ENCODE measurements at regions not wholly inside any gene's neighbourhood (a gene's known extent, or its start where the extent isn't known, plus 50 kb on each side); places are given as distances from the start of the nearest gene placed in this dataset.
"Not testable (repeated sequence)": the region's sequence is repeated elsewhere in the genome, so short reads cannot be mapped to it uniquely, and the experiment has no call there.

DNA sequence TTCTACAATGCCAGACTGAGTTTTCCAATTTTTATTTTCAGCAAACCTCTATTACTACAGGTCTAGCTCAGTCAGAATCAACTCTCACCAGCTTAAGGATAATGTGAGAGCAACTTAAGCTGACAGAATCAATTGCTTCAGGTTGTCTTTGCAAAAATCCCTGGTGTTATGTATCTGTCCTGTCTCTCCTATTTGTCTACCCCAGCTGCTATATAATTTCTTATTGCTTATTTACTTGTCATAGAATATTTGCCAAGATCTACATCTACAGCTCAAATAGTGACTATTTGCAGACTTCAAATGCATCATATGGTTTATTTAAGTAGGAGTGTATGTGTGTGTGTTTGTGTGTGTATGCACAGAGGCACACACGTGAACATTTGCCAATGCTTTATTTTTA is 54.1 kb downstream of the FOXG1 start:
- no peak for DNase-seq

DNA sequence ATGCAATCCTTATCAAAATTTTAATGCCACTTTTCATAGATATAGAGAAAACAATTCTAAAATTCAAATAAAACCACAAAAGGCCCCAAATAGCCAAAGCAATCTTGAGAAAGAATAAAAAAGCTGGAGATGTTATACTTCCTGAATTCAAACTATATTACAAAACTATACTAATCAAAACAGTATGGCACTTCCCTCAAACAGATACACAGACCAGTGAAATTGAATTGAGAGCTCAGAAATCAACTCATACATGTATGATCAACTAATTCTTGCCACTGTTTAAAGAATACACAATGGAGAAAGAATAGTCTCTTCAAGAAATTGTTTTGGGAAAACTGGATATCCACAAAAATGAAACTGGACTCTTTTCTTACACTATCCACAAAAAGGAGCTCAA is 55.4 kb downstream of the FOXG1 start:
- DNase-seq, result no peak

DNA sequence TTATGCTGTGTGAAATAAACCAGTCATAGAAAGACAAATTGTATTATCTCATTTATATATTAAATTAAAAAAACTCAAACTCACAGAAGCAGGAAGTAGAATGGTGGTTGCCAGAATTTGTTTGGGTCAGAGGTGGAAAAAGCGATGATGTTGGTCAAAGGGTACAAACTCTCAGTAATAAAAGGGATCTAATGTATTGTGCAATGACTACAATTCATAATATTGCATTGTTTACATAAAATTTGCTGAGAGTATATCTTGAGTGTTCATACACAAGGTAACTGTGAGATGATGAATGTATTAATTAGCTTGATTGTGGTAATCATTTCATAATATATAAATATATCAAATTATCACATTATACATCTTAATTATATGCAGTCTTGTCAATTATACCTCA is 56.7 kb downstream of the FOXG1 start:
- DNase-seq, result no peak

DNA sequence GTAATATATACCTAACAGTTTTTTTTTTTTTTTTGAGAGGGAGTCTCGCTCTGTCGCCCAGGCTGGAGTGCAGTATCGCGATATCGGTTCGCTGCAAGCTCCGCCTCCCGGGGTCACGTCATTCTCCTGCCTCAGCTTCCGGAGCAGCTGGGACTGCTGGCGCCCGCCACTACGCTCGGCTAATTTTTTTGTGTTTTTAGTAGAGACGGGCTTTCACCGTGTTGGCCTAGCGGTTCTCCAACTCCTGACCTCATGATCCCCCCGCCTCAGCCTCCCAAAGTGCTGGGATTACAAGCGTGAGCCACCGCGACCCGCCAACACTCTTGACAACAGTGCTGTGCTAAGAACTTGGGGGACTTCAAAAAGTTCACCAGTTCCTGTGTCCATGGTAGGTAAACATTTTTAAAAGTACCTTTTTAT is 63.5 kb downstream of the FOXG1 start:
- DNase-seq, result no peak

DNA sequence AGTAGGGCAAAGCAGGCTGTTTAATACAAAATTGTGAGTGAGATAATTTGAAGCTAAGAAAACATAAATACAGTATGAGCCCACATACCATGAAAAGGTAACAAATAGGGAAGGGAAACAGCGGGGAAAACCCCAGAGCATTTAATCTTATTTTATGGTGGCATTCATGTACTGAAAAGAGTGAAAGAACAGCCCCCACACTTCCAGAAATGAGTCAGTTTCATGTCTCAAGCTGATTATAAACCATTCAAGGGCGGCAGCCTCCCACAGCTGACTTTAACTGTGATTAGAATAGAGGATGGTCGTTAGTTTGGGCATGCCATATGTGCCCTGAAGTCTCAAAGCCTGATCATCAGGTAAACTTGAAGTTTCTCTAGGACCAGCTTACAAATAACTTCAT is 64.5 kb downstream of the FOXG1 start:
- DNase-seq, result no peak

DNA sequence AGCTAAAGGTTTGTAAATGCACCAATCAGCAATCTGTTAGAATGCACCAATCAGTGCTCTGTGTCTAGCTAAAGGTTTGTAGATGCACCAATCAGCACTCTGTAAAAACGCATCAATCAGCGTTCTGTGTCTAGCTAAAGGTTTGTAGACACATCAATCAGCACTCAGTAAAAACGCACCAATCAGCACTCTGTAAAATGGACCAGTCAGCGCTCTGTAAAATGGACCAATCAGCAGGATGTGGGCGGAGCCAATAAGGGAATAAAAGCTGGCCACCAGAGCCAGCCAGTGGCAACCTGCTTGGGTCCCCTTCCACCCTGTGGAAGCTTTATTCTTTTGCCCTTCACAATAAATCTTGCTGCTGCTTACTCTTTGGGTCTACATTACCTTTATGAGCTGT is 76.0 kb downstream of the FOXG1 start:
- DNase-seq, result not testable (repeated sequence)

DNA sequence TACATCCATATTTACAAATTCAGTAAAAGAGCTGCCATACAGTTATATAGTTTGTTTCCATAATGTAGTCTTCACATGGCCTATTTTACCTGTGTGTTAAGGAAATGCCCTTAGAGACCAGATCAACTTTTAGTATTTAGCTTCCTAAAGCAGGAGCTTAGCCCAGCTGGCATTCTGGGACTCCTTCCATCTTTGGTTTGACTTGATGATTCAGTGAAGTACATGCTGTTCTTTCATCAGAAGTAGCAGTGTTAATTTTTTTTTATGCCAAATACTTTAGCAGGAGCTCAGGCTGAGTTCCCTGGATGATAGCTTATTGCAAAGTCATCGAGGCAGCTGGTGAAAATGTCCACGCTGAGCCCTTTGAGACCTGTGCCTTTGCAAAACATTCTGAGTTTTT is 101.0 kb downstream of the FOXG1 start:
- no peak for DNase-seq

DNA sequence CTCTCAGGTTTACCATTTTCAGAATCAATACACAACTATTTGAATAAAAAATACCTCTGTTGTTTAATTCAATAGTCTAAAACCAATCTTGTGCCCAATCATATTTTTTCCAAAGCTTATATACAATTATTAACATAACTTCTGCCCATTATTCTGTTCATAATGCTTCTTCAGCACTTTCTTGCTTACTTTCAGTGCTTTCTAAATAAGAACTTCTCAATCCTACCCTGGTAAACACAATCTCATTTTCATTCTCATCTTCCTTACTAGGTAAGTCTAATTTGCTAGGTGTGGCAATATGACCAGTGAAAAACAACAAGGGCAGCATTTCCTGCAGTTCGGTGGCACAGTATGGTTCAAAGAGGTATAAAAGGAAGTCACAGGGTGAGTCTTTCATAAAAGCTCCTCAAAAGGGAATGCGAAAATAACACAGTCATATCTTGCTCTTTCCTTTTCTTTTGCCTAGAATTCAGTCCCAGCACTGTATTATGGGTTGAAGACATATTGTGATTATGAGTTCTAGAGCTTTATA is 103.5 kb downstream of the FOXG1 start:
- DNase-seq, result no peak

DNA sequence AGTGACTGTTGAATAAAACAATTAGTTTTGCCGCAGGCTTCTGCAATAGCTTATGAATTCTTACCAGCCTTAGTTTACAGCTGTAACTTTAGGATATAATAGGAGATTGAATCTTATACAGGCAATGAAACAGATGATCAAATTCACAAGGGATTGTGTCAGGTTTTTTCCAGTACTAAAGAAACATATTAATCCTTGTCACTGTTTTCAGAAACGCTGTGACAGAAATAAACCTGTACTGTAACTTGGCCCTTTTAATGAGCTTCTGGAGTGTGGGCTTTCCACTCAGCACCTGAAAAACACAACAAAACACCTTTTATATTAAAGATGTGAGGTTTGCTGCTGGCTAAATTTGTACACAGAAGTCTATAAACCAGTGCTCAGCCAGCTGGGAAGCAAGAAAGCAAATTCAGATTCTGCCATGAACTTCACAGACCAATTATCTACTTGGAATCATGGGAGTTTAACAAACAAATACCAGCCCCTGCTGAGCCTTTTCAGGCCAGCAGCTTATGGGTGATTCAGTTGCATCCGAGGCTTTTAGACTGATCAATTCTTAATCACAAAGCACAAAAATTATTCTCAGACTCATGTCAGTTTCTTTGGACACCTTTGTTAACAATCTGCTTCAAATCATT is 109.5 kb downstream of the FOXG1 start:
- no peak for DNase-seq

DNA sequence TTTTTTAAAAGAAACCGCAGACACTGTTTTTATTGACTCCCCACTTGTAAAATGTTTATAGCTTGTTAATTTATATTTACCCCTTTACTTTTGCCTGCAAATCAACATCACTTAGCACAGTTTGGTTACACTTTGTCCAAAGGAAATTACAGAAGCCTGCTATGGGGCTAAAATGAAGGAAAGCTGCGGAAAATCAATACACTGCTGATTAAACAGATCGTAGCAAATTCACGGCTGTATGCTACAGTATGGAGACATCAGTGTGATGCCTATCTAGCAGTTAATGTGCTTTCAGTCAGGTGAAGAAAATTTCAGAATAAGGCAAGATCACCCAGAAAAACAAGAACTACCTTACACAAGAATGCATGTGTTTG is 110.0 kb downstream of the FOXG1 start:
- DNase-seq, result no peak

DNA sequence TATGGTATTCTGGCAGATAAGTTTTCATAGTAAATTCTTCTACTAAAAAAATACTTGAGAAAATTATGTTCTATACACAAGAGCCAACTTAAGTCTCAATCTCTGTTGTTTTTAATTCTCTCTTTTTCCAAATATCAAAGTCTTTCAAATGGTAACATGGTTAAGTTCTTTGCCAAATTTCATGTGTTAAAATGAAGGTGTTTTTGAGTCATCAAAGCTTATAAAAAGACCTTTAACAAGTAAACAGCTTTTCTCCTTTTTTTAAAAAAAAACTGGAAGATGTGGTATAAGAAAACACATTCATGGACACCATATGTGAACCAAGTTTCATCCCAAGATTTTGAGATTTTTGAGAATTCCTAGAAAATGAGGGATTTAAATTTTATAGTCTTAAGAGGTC is 111.3 kb downstream of the FOXG1 start:
- DNase-seq, result no peak

DNA sequence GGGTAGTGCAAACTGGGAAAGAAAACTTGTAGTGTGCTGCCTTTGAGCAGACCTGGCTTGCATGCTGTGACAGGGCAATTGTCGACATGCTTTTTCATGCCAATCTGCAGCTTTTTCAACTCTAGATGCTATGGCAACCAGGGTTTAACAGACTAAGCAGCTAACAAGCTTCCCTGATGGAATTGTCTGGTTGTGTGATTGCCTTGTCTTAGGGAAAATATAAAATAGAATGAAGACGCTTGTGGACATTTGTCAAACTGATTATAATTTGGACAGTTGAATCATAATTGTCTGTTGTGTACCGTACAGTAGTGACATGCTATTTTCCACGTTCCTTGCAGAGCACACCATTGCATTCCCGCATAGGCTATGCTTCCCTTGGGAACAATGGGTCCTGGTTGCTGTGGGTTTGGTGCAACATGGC is 113.0 kb downstream of the FOXG1 start:
- no peak for DNase-seq

DNA sequence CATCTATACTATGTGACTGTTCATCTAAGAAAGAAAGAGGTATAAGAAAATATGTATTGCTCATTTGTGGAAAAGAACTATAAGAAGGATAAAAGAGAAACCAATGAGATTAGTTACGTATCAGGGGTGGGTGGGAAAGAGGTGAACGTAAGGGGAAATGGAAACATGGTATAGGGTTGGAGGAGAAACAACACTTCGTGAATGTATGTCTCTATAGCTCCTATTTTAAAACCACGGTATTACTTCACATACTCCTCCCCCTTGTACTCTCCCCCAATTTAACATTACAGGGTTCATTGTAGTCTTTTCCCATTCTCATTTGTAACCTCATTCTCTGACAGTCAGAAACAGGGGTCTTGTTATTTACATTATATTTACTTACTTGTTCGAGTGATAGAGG is 120.4 kb downstream of the FOXG1 start:
- no peak for DNase-seq

DNA sequence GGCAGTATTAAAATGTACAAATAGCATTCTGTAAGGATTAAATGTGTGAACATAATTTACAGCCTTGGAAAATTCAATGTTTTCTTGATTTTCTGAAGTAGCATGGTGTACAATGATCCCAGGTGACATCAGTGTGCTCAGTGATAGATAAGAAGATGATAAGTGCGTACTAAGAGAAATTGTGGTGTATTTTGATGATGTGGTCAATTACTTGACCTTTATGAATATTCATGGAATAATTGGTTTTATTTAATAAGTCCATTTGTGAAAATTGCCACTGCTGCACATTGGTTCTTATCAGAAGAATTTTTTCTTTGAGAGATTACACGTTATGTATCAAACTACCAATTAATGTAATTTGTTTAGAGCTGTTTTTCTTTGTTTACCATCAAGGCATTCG is 128.8 kb downstream of the FOXG1 start:
- no peak for DNase-seq

DNA sequence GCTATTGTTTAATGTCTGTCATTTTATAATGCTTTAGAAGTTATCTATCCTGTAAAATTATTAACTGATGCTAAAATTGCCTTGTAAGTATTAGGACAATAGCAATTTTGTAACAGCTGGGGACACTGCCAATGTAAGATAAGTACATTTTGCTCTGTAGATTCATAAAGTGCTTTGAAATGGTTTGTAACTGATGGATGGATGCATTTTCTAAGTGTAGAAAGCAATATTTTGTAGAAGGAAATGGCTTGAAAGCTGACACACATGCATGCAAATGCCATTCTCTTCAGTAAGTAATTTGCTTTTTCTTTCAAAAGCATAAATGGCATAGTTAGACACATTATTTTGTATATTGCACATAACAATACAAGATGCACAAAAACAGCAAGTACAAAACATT is 129.8 kb downstream of the FOXG1 start:
- no peak for DNase-seq

DNA sequence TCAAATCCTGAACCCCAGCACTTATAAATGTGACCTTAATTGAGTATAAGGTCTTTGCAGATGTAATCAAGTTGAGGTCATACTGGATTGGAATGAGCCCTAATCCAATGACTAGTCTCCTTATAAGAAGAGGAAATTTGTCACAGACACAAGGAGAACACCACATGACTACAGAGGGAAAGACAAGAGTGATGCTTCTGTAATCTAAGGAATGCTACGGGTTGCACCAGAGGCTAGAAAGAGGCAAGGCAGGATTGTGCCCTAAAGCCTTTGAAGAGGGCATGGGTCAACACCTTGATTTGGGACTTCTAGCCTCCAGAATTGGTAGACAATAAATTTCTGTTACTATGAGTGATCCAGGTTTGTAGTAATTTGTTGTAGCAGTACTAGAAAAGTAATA is 135.0 kb downstream of the FOXG1 start:
- DNase-seq, result no peak

DNA sequence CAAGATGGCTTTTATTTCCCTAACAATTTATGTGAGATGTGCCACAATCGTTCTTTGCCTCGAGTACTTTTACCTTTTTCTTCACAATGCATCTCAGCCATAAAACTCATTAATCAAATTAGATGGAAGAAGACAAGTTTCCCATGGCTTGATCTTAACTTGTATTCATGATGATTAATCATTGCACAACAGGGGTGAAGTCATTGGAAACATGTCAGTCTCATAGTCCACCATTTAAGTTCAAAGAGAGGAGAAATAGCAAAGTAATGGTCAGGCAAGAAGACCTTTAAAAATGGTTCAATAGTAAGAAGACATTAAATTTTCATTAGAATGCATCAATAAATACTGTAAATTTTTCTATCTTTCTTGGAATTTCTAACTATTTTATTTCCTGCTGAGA is 136.3 kb downstream of the FOXG1 start:
- DNase-seq, result no peak

DNA sequence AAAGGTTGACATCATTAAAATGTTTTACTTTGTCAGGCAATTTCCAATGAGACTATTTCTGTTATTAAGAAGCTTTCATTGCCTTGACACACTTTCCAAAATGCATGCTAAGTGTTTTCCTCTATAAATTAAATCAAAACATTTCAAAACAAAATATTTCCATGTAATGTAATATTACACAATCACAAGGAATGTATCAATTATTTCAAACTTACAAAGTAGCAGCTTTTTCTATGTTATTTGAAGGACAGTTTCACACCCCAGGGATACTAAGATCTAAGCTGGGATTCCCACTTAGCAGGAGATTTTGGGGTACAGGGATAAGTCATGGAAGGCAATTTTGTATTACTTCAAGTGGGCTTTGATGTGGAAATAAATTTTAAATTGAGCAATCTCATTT is 144.9 kb downstream of the FOXG1 start:
- no peak for DNase-seq

DNA sequence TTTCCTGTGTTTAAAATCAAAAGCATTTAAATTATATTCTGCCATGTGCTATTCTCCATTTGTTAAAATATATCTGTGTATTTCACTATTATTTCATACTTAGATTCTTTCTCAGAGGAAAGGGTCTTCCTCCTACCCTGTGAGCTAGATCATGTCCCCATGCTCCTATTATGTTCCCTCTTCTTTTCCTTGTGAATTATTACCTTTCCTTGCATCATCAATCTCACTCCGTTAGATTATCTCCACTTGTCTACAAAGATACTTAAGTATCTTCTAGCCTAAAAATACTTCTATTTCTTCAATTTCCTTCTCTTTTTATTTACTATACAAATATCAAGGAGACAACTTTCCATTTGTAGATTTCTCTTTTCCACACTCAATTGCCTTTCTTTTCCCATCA is 146.5 kb downstream of the FOXG1 start:
- no peak for DNase-seq

DNA sequence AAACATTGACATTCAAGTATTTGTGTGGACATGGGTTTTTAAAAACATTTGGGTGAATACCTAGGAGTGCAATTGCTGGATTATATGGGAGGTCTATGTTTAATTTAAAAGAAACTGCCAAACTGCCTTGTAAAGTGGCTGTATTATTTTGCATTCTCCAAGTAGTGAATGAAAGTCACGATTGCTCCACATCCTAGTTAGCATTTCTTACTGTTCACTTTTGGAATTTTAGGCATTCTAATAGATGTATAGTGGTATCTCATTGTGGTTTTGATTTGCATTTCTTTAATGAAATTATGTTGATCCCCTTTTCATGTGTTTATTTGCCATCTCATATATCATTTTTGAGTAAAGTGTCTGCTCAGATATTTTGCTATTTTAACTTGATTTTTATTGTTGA is 159.5 kb downstream of the FOXG1 start:
- DNase-seq, result no peak

DNA sequence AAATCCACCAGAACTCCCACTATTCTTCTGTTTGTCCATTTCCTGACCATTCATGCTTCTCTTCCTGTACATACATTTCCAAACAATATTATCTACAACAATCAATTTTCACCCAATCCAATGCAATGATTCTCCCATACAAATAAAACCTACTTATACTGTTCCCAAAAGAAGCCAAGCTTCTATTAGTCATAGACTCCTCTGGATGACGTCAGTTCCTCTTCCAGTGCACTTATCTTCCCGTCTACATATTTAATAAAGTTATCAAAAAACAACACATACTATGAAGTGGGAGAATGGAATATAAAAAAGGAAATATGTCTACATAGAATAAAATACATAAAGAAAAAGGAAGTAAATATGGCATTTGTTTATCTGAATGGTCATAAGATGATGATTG is 165.4 kb downstream of the FOXG1 start:
- DNase-seq, result no peak

DNA sequence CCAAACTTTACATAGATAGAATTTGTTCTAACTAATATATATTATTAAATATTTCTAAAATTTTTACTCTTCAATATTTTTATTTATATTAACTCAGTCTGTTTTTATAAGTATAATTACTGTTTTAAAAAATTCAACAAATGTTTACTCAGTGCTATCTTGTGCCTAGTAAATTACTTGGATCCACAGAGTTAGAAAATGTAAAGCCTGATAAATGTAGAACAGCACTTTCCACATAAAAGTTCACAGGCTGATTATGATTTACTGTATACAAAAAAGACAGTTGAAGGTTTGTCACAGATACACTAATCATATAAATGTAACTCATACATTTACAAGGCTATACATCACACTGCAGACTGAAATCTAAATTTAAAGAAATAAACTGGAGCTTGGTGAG is 170.0 kb downstream of the FOXG1 start:
- DNase-seq, result no peak

DNA sequence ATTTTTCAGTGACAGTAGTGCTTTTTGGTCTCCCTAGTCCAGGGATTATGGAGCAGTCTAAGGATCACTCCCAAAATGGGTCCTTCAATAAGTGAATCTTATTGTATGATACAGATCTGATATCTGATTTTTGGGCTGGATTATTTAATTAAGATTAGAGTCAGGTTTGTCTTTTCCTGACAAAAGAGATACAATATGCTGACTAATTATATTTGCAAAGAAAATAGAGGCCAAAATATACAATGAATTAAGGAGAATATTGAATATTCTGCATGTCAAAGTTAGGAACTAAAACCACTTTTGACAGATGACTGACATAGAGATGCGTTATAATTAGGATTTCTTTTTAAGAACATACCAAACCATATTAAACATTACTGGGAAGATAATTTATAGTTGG is 175.2 kb downstream of the FOXG1 start:
- DNase-seq, result no peak

DNA sequence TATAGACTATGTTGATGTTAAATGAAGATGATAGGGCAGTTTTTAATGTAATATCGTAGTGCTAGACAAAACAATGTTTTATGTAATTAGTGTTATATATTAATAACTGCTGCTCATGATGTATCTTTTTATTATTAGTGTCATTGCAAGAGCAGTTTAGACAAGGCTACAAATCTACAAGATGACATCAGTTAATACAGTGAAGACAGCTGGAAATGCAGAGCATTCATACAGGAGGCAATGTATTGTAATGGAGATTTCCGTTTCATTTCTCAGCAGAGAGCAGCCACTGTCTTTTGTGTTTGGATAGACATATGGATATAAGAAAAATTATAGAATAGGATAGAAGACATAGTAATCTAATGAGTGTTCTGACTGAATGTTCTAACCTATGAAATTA is 178.0 kb downstream of the FOXG1 start:
- DNase-seq, result no peak

DNA sequence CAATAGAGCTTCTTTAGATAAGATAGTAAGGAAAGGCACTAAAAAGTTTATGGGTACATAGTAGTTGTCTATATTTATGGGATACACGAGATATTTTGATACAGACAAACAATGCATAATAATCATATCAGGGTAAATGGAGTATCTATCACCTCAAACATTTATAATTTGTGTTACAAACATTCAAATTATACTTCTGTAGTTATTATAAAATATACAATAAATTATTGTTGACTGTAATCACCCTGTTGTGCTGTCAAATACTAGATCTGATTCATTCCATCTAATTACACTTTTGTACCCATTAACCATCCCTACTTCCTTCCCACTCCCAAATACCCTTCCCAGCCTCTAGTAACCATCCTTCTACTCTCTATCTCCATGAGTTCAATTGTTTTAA is 179.7 kb downstream of the FOXG1 start:
- no peak for DNase-seq

DNA sequence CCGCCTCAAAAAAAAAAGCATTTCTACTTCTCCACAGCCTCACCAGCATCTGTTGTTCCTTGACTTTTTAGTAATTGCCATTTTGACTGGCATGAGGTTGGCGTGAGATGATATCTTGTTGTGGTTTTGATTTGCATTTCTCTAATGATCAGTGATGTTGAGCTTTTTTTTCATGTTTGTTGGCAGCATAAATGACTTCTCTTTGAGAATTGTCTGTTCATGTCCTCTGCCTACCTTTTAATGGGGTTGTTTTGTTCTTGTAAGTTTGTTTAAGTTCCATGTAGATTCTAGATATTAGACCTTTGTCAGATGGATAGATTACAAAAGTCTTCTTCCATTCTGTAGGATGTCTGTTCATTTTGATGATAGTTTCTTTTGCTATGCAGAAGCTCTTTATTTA is 182.9 kb downstream of the FOXG1 start:
- DNase-seq, result peak in 1 of 2 experiments; percentile 2

All from NCI-H526 (cell line).